CD4-positive, alpha-beta T cell (primary cell): ENCODE measurements at regions not wholly inside any gene's neighbourhood (a gene's known extent, or its start where the extent isn't known, plus 50 kb on each side); places are given as distances from the start of the nearest gene placed in this dataset.

Source experiments
- ATAC-seq: fragments of 200-7000 bp; cut with Tn5 transposase; one replicate; pipeline ENCODE4 v1.10.0; 2022; ENCODE audit warnings: mild to moderate bottlenecking; ENCODE audit not compliant: poor library complexity
- CTCF ChIA-PET: fragments of 350-600 bp; sonication (Branson Sonifier 250); formaldehyde crosslinking; loops from one replicate; lab custom pipeline; 2021; ENCODE audit warnings: antibody characterized with exemption, inconsistent platforms; lab: Charles Lee
- POLR2A ChIA-PET: fragments of 350-600 bp; sonication (Branson Sonifier 250); formaldehyde crosslinking; loops from one replicate; lab custom pipeline; 2021; ENCODE audit warnings: antibody characterized with exemption, inconsistent platforms; lab: Charles Lee
- DNase-seq, 14 experiments: peaks; one replicate each; pipeline ENCODE4 v3.0.0-alpha.2; 2013 to 2020; ENCODE audit warnings: mixed read lengths in 2 of 14
- H3K27ac ChIP-seq, 2 donors: one replicate each; pipeline versions ENCODE4 v1.5.1 to v1.7.0; 2013; ENCODE audit warnings: low read length in 2 of 2, low read depth in 1 of 2, mild to moderate bottlenecking in 1 of 2
- H3K27me3 ChIP-seq, 2 experiments: 1 replicate in 1 of 2; 2 replicates in 1 of 2; pipeline versions ENCODE4 v1.6.1 to v1.7.0; 2013; ENCODE audit warnings: low read length in 2 of 2, control low read depth in 1 of 2, mild to moderate bottlenecking in 1 of 2, moderate library complexity in 1 of 2; ENCODE audit not compliant: insufficient read depth in 2 of 2, control insufficient read depth in 1 of 2
- H3K36me3 ChIP-seq: one replicate; pipeline ENCODE4 v1.6.1; 2013; ENCODE audit warnings: low read length, control low read depth; ENCODE audit not compliant: insufficient read depth
- H3K4me1 ChIP-seq: one replicate; pipeline ENCODE4 v1.6.1; 2013; ENCODE audit warnings: low read length, control low read depth; ENCODE audit not compliant: insufficient read depth
- H3K4me3 ChIP-seq: one replicate; pipeline ENCODE4 v1.5.1; 2013; ENCODE audit warnings: mild to moderate bottlenecking, low read length, moderate library complexity
- H3K9me3 ChIP-seq, 2 experiments: 1 replicate in 1 of 2; 2 replicates in 1 of 2; pipeline versions ENCODE4 v1.6.1 to v1.7.0; 2013; ENCODE audit warnings: low read length in 2 of 2, mild to moderate bottlenecking in 2 of 2, control low read depth in 1 of 2, moderate library complexity in 1 of 2; ENCODE audit not compliant: control insufficient read depth in 1 of 2, insufficient read depth in 1 of 2
- H3K27ac Mint-ChIP-seq: one replicate; pipeline ENCODE4 v1.8.0; 2020; ENCODE audit warnings: mixed read lengths
- H3K27me3 Mint-ChIP-seq: one replicate; pipeline ENCODE4 v1.8.0; 2021; ENCODE audit warnings: mixed read lengths
- H3K36me3 Mint-ChIP-seq: one replicate; pipeline ENCODE4 v1.8.0; 2021; ENCODE audit warnings: low read depth, mixed read lengths
- H3K4me1 Mint-ChIP-seq: one replicate; pipeline ENCODE4 v1.8.0; 2021; ENCODE audit warnings: low read depth, mixed read lengths
- H3K4me3 Mint-ChIP-seq: one replicate; pipeline ENCODE4 v1.8.0; 2020; ENCODE audit warnings: mild to moderate bottlenecking, mixed read lengths
- H3K9me3 Mint-ChIP-seq: one replicate; pipeline ENCODE4 v1.8.0; 2020; ENCODE audit warnings: mixed read lengths
- intact Hi-C, 2 experiments: fragments of 100-400 bp; cut with DNase I in 1 of 2; cut with micrococcal nuclease in 1 of 2; formaldehyde crosslinking; loops; one replicate each; pipeline versions ENCODE4 v1.15.1 to v1.9.0; 2023 to 2025; cut with DNase I, micrococcal nuclease
- TF ChIP-seq, protein P1 (sequence below): fragments of 200-600 bp; IDR thresholded peaks from one replicate; pipeline ENCODE4 v1.8.0; 2022; ENCODE audit warnings: antibody characterized with exemption, mild to moderate bottlenecking

GRCh38 chr10:64977915-64978314 lies 1456.7 kb downstream of the REEP3 start:
- no peak overlapping the region for H3K4me3 Mint-ChIP-seq
- intact Hi-C loops: no loop called here
- no peaks in the 10 kb centered on the region for H3K4me1 Mint-ChIP-seq
- no peaks in the 10 kb centered on the region for H3K27me3 Mint-ChIP-seq
- POLR2A ChIA-PET: no interaction called here
- peaks cover 2% of the 10 kb centered on the region for H3K9me3 Mint-ChIP-seq
- TF ChIP-seq, protein P1, sequence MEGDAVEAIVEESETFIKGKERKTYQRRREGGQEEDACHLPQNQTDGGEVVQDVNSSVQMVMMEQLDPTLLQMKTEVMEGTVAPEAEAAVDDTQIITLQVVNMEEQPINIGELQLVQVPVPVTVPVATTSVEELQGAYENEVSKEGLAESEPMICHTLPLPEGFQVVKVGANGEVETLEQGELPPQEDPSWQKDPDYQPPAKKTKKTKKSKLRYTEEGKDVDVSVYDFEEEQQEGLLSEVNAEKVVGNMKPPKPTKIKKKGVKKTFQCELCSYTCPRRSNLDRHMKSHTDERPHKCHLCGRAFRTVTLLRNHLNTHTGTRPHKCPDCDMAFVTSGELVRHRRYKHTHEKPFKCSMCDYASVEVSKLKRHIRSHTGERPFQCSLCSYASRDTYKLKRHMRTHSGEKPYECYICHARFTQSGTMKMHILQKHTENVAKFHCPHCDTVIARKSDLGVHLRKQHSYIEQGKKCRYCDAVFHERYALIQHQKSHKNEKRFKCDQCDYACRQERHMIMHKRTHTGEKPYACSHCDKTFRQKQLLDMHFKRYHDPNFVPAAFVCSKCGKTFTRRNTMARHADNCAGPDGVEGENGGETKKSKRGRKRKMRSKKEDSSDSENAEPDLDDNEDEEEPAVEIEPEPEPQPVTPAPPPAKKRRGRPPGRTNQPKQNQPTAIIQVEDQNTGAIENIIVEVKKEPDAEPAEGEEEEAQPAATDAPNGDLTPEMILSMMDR: no peak
- no peak overlapping the region for H3K27ac Mint-ChIP-seq
- Histone ChIP-seq H3K27me3 (no peaks in the 10 kb centered on the region), H3K9me3 (no peaks in the 10 kb centered on the region), H3K27ac (no peak overlapping the region), H3K36me3 (no peaks in the 10 kb centered on the region), H3K4me3 (no peak overlapping the region), H3K4me1 (no peaks in the 10 kb centered on the region)
- H3K36me3 Mint-ChIP-seq: no peaks in the 10 kb centered on the region
- CTCF ChIA-PET: no interaction called here
- ATAC-seq: no peak
- no peak for DNase-seq

GRCh38 chr10:64996886-64997285 lies 1475.7 kb downstream of the REEP3 start:
- TF ChIP-seq, protein P1: no peak
- H3K27ac Mint-ChIP-seq: no peak overlapping the region
- H3K4me3 Mint-ChIP-seq: no peak overlapping the region
- H3K36me3 Mint-ChIP-seq: no peaks in the 10 kb centered on the region
- H3K27me3 Mint-ChIP-seq: no peaks in the 10 kb centered on the region
- intact Hi-C loops: no loop called here
- CTCF ChIA-PET: no interaction called here
- no peak for ATAC-seq
- Histone ChIP-seq H3K36me3 (no peaks in the 10 kb centered on the region), H3K4me3 (no peak overlapping the region), H3K4me1 (no peaks in the 10 kb centered on the region), H3K9me3 (peaks cover 0 to 8% of the 10 kb centered on the region in 2 experiments), H3K27ac (no peak overlapping the region), H3K27me3 (no peaks in the 10 kb centered on the region)
- POLR2A ChIA-PET: no interaction called here
- no peak for DNase-seq
- H3K4me1 Mint-ChIP-seq: no peaks in the 10 kb centered on the region
- H3K9me3 Mint-ChIP-seq: peaks cover 4% of the 10 kb centered on the region

GRCh38 chr10:65010845-65011244 lies 1489.6 kb downstream of the REEP3 start:
- H3K27ac Mint-ChIP-seq: no peak overlapping the region
- no peaks in the 10 kb centered on the region for H3K4me1 Mint-ChIP-seq
- no peaks in the 10 kb centered on the region for H3K36me3 Mint-ChIP-seq
- intact Hi-C loops: no loop called here
- Histone ChIP-seq H3K36me3 (no peaks in the 10 kb centered on the region), H3K9me3 (no peaks in the 10 kb centered on the region), H3K4me3 (no peak overlapping the region), H3K4me1 (no peaks in the 10 kb centered on the region), H3K27me3 (no peaks in the 10 kb centered on the region), H3K27ac (no peak overlapping the region)
- ChIA-PET CTCF (no interaction called here), POLR2A (no interaction called here)
- peaks cover 7% of the 10 kb centered on the region for H3K9me3 Mint-ChIP-seq
- TF ChIP-seq, protein P1: no peak
- no peaks in the 10 kb centered on the region for H3K27me3 Mint-ChIP-seq
- DNase-seq: no peak
- H3K4me3 Mint-ChIP-seq: no peak overlapping the region
- ATAC-seq: no peak
